HepG2 (cell line): ENCODE measurements at regions not wholly inside any gene's neighbourhood (a gene's known extent, or its start where the extent isn't known, plus 50 kb on each side); places are given as distances from the start of the nearest gene placed in this dataset.

Source experiments
- ATAC-seq: fragments of 200-7000 bp; cut with Tn5 transposase; 3 replicates; pipeline ENCODE4 v1.9.1; 2020; ENCODE audit warnings: mild to moderate bottlenecking, moderate library complexity
- BruUV-seq: library from RNA; stranded (reverse); fragments of 400-500 nt; replicated peaks from 2 replicates; lab custom pipeline; 2021; lab: Mats Ljungman, UMichigan
- CTCF ChIA-PET: fragments of 300-600 bp; formaldehyde crosslinking; extraction: SDS; loops from one replicate; lab custom pipeline; 2021; ENCODE audit warnings: low total read pairs, inconsistent platforms, low intra/inter-chr PET ratio; lab: Yijun Ruan, JAX
- POLR2A ChIA-PET: fragments of 350-600 bp; sonication (Branson Sonifier 250); formaldehyde crosslinking; loops from one replicate; lab custom pipeline; 2020; ENCODE audit warnings: antibody characterized with exemption, inconsistent platforms; lab: Yijun Ruan, JAX
- DNase-seq: peaks from one replicate; pipeline ENCODE4 v3.0.0-alpha.2; 2015; ENCODE audit warnings: low spot score
- FAIRE-seq: peaks from 3 replicates; lab custom pipeline; 2011; peaks lifted over from hg19 to GRCh38; lab: Jason Lieb, UNC
- H2AFZ ChIP-seq: one replicate; pipeline ENCODE4 v1.6.1; 2011; ENCODE audit warnings: low read length, inconsistent platforms
- H3K27ac ChIP-seq: fragments of 300-600 bp; 3 replicates; pipeline ENCODE4 v1.8.0; 2011; ENCODE audit warnings: mixed run types, mild to moderate bottlenecking, mixed read lengths, low read length, inconsistent platforms; ENCODE audit not compliant: insufficient read depth; ENCODE audit errors: extremely low read length
- H3K27me3 ChIP-seq, 2 experiments: fragments of 200-600 bp in 1 of 2; 2 replicates in 1 of 2; 3 replicates in 1 of 2; pipeline versions ENCODE4 v1.6.0 to v1.8.0; 2011; ENCODE audit warnings: low read length in 2 of 2, mild to moderate bottlenecking in 2 of 2, moderate library complexity in 2 of 2, inconsistent platforms in 1 of 2; ENCODE audit not compliant: insufficient read depth in 2 of 2, control insufficient read depth in 1 of 2
- H3K36me3 ChIP-seq, 2 experiments: fragments of 200-600 bp in 1 of 2; replicated peaks in 1 of 2; 2 replicates in 1 of 2; 3 replicates in 1 of 2; pipeline versions ENCODE4 v1.5.1 to v1.8.0; 2011; ENCODE audit warnings: low read length in 2 of 2, inconsistent platforms in 1 of 2; ENCODE audit not compliant: insufficient read depth in 2 of 2, control insufficient read depth in 1 of 2
- H3K4me1 ChIP-seq: 2 replicates; pipeline ENCODE4 v1.5.1; 2012; ENCODE audit warnings: low read length, inconsistent platforms; ENCODE audit not compliant: insufficient read depth
- H3K4me2 ChIP-seq: 2 replicates; pipeline ENCODE4 v1.6.0; 2011; ENCODE audit warnings: low read depth, low read length, inconsistent platforms
- H3K4me3 ChIP-seq, 3 experiments: fragments of 200-600 bp in 1 of 3; sonication (generic), shearing (Covaris generic) in 1 of 3; replicated peaks in 1 of 3; 2 replicates each; pipeline ENCODE4 v1.5.1; 2011 to 2016; ENCODE audit warnings: low read length in 3 of 3, inconsistent platforms in 2 of 3, low read depth in 2 of 3, mild to moderate bottlenecking in 2 of 3, control low read depth in 1 of 3, mixed read lengths in 1 of 3; ENCODE audit not compliant: insufficient read depth in 1 of 3
- H3K79me2 ChIP-seq: one replicate; pipeline ENCODE4 v1.6.1; 2011; ENCODE audit warnings: low read length, inconsistent platforms; ENCODE audit not compliant: insufficient read depth
- H3K9ac ChIP-seq: 2 replicates; pipeline ENCODE4 v1.6.0; 2011; ENCODE audit warnings: mild to moderate bottlenecking, low read depth, low read length, inconsistent platforms; ENCODE audit not compliant: insufficient read depth
- H3K9me3 ChIP-seq: 2 replicates; pipeline ENCODE4 v1.5.1; 2012; ENCODE audit warnings: mild to moderate bottlenecking, low read length
- H4K20me1 ChIP-seq: 2 replicates; pipeline ENCODE4 v1.6.0; 2011; ENCODE audit warnings: inconsistent platforms, mild to moderate bottlenecking, low read length, moderate library complexity; ENCODE audit not compliant: insufficient read depth
- HNF4A ChIP-seq: sonication (generic); formaldehyde crosslinking; IDR thresholded peaks from 2 replicates; pipeline ENCODE4 v1.4.0; 2020; ENCODE audit warnings: missing genetic modification reagents
- IKZF4 ChIP-seq: sonication (generic); formaldehyde crosslinking; IDR thresholded peaks from 2 replicates; pipeline ENCODE4 v1.5.1; 2020; ENCODE audit warnings: borderline replicate concordance, mild to moderate bottlenecking, low read depth, missing genetic modification reagents; ENCODE audit errors: not compliant biosample characterization
- MTA3 ChIP-seq: sonication (generic); formaldehyde crosslinking; IDR thresholded peaks from 2 replicates; pipeline ENCODE4 v1.4.0; 2020; ENCODE audit warnings: missing genetic modification reagents
- ZKSCAN5 ChIP-seq: sonication (generic); formaldehyde crosslinking; IDR thresholded peaks from 2 replicates; pipeline ENCODE4 v1.5.1; 2020; ENCODE audit warnings: mild to moderate bottlenecking, missing genetic modification reagents
- ZNF781 ChIP-seq: sonication (generic); formaldehyde crosslinking; IDR thresholded peaks from 2 replicates; pipeline ENCODE4 v1.5.1; 2020; ENCODE audit warnings: borderline replicate concordance, mild to moderate bottlenecking, missing genetic modification reagents; ENCODE audit errors: not compliant biosample characterization
- whole genome bisulfite sequencing: methylation state at CpG from one replicate; pipeline ENCODE4 v1.1.6; 2017; ENCODE audit warnings: low lambda C conversion rate; 5-methylcytosine and 5-hydroxymethylcytosine counted together
- in situ Hi-C: cut with HindIII; loops from 2 replicates; pipeline ENCODE4 v1.10.0; 2017; ENCODE audit warnings: low pct_unique_long_range_greater_than_20kb; ENCODE audit not compliant: extremely low pct_ligation_motif_present
- intact Hi-C: fragments of 100-400 bp; cut with micrococcal nuclease; formaldehyde crosslinking; loops from one replicate; pipeline ENCODE4 v1.10.0; 2022; ENCODE audit not compliant: unreplicated experiment
- TF ChIP-seq, protein P1 (sequence below), 2 experiments: sonication (generic) in 1 of 2; formaldehyde crosslinking in 1 of 2; IDR thresholded peaks; 2 replicates each; pipeline versions ENCODE4 v1.4.0 to v1.6.1; 2016 to 2020; ENCODE audit warnings: borderline replicate concordance in 1 of 2, low read depth in 1 of 2, mild to moderate bottlenecking in 1 of 2, missing genetic modification reagents in 1 of 2
- TF ChIP-seq, protein P2 (sequence below): sonication (generic); formaldehyde crosslinking; conservative IDR thresholded peaks from 2 replicates; pipeline ENCODE4 v1.8.0; 2022; ENCODE audit warnings: missing genetic modification reagents

DNA sequence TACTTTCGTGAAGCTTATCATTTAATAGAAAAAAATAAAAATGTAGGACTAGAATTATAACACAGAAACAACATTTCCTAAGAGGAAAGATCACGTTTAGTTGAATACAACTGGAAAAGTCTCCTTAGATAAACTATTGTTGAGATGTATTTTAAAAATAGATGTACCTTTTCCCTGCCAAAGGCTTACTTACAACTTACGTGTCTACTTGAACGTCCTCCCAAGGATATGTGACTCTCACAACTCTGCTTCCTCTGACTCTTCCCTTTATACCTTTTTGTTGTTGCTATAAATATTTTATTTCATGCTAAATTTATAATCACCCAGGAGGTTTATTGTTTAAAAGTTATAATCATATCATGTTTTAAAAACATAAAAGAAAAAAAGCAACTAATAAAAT is 908.0 kb upstream of the ROBO1 start:
- Histone ChIP-seq H3K9me3 (no peaks in the 10 kb centered on the region), H3K27me3 (no peaks in the 10 kb centered on the region), H3K4me1 (no peaks in the 10 kb centered on the region), H3K27ac (no peak overlapping the region), H2AFZ (no peak overlapping the region), H3K79me2 (no peaks in the 10 kb centered on the region), H4K20me1 (no peaks in the 10 kb centered on the region), H3K36me3 (no peaks in the 10 kb centered on the region), H3K4me2 (no peak overlapping the region), H3K9ac (no peak overlapping the region), H3K4me3 (no peak overlapping the region)
- ChIA-PET CTCF (no interaction called here), POLR2A (no interaction called here)
- TF ChIP-seq IKZF4 (CRISPR knock-in tag) (no peak), ZKSCAN5 (CRISPR knock-in tag) (no peak), MTA3 (CRISPR knock-in tag) (no peak), ZNF781 (CRISPR knock-in tag) (no peak)
- DNase-seq (no peak), ATAC-seq (no peak), FAIRE-seq (no peak)
- intact Hi-C loops, result loop anchor here (2.0 kb wide), 1 partner anchor 69 kb away; no protein-coding TSS in a partner anchor
- in situ Hi-C loops, result loop anchor here (25.0 kb wide), 1 partner anchor 1163 kb away; no protein-coding TSS in a partner anchor
- BruUV-seq, result no TSS peak
- 26% methylated on average over 4 of the region's 4 CpGs for WGBS

DNA sequence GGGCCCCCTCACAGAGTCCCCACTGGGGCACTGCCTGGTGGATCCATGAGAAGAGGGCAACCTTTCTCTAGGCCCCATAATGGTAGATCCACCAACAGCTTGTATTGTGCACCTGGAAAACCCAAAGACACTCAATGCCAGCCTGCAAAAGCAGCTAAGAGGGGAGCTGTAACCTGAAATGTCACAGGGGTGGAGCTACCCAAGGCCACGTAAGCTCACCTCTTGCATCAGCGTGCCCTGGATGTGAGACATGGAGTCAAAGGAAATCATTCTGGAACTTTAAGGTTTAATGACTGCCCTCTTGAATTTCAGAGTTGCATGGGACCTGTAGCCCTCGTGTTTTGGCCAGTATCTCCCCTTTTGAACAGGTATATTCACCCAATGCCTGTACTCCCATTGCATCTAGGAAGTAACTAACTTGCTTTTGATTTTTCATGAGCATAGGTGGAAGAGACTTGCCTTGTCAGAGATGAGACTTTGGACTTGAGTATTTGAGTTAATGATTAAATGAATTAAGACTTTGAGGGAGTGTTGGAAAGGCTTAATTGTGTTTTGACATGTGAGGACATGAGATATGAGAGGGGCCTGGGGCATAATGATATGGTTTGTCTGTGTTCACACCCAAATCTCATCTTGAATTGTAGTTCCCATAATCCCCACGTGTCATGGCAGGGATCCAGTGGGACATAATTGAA is 900.9 kb upstream of the ROBO1 start:
- Histone ChIP-seq H3K79me2 (no peaks in the 10 kb centered on the region), H3K27me3 (no peaks in the 10 kb centered on the region), H3K36me3 (no peaks in the 10 kb centered on the region), H3K4me1 (peaks cover 9% of the 10 kb centered on the region), H3K9me3 (peaks cover 13% of the 10 kb centered on the region), H3K9ac (no peak overlapping the region), H3K4me2 (peak overlapping the region; percentile 14; the same call in 1 of the 2 replicates), H3K4me3 (no peak overlapping the region), H4K20me1 (no peaks in the 10 kb centered on the region), H2AFZ (peak overlapping the region; percentile 2), H3K27ac (no peak overlapping the region)
- in situ Hi-C loops (no loop called here), intact Hi-C loops (no loop called here)
- CTCF ChIA-PET, result no interaction called here
- no TSS peak for BruUV-seq
- DNase-seq (peak; percentile 3), ATAC-seq (peak; percentile 35; the same call in 1 of the 3 replicates), FAIRE-seq (no peak)
- POLR2A ChIA-PET, result no interaction called here
- TF ChIP-seq, protein P1, sequence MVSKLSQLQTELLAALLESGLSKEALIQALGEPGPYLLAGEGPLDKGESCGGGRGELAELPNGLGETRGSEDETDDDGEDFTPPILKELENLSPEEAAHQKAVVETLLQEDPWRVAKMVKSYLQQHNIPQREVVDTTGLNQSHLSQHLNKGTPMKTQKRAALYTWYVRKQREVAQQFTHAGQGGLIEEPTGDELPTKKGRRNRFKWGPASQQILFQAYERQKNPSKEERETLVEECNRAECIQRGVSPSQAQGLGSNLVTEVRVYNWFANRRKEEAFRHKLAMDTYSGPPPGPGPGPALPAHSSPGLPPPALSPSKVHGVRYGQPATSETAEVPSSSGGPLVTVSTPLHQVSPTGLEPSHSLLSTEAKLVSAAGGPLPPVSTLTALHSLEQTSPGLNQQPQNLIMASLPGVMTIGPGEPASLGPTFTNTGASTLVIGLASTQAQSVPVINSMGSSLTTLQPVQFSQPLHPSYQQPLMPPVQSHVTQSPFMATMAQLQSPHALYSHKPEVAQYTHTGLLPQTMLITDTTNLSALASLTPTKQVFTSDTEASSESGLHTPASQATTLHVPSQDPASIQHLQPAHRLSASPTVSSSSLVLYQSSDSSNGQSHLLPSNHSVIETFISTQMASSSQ (IDR thresholded peaks at IDR 0.05; ENCODE audit: low read depth), result peak; percentile 15; the same call in 1 of the 2 replicates
- TF ChIP-seq, protein P1 (CRISPR knock-in tag; IDR thresholded peaks at IDR 0.05; ENCODE audit: borderline replicate concordance), result no peak
- TF ChIP-seq, protein P2, sequence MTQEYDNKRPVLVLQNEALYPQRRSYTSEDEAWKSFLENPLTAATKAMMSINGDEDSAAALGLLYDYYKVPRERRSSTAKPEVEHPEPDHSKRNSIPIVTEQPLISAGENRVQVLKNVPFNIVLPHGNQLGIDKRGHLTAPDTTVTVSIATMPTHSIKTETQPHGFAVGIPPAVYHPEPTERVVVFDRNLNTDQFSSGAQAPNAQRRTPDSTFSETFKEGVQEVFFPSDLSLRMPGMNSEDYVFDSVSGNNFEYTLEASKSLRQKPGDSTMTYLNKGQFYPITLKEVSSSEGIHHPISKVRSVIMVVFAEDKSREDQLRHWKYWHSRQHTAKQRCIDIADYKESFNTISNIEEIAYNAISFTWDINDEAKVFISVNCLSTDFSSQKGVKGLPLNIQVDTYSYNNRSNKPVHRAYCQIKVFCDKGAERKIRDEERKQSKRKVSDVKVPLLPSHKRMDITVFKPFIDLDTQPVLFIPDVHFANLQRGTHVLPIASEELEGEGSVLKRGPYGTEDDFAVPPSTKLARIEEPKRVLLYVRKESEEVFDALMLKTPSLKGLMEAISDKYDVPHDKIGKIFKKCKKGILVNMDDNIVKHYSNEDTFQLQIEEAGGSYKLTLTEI (CRISPR knock-in tag), result no peak
- TF ChIP-seq HNF4A (CRISPR knock-in tag), result peak; percentile 20; the same call in 1 of the 2 replicates
- WGBS, result 0% methylated on average over 2 of the region's 4 CpGs
